ENCODE measurements at regions not wholly inside any gene's neighbourhood (a gene's known extent, or its start where the extent isn't known, plus 50 kb on each side); places are given as distances from the start of the nearest gene placed in this dataset.

- H3K27me3 Mint-ChIP-seq, result no peaks in the 10 kb centered on the region
- no peak for ATAC-seq (replicated peaks; ENCODE audit: extremely low read depth, poor library complexity, severe bottlenecking)
Measured at GRCh38 chr5:168062239-168062638, 229.2 kb upstream of the WWC1 start.

GRCh38 chr5:168064457-168064856 is 227.0 kb upstream of the WWC1 start:
- Mint-ChIP-seq H3K27me3 (no peaks in the 10 kb centered on the region), H3K27ac (ENCODE audit: low read depth) (no peak overlapping the region), H3K4me3 (no peak overlapping the region), H3K9me3 (no peaks in the 10 kb centered on the region), H3K4me1 (no peaks in the 10 kb centered on the region), H3K36me3 (ENCODE audit: insufficient read depth) (no peaks in the 10 kb centered on the region)
- ATAC-seq (replicated peaks; ENCODE audit: extremely low read depth, poor library complexity, severe bottlenecking) (no peak), DNase-seq (ENCODE audit: low spot score in 2 of 2) (no peak)

More at GRCh38 chr5:168062239-168062638, 229.2 kb upstream of the WWC1 start:
- H3K36me3 Mint-ChIP-seq (ENCODE audit: insufficient read depth), result no peaks in the 10 kb centered on the region
- H3K27ac Mint-ChIP-seq (ENCODE audit: low read depth), result no peak overlapping the region
- H3K4me1 Mint-ChIP-seq, result no peaks in the 10 kb centered on the region
- H3K4me3 Mint-ChIP-seq, result no peak overlapping the region
- H3K9me3 Mint-ChIP-seq, result no peaks in the 10 kb centered on the region
- no peak for DNase-seq (ENCODE audit: low spot score in 2 of 2)

- H3K27me3 Mint-ChIP-seq, result no peaks in the 10 kb centered on the region
- no peak for DNase-seq (ENCODE audit: low spot score in 2 of 2)
- no peak for ATAC-seq (replicated peaks; ENCODE audit: extremely low read depth, poor library complexity, severe bottlenecking)
Measured at GRCh38 chr5:168064933-168065622, 226.4 kb upstream of the WWC1 start.

GRCh38 chr5:168066536-168067208 is 224.8 kb upstream of the WWC1 start:
- Mint-ChIP-seq H3K27ac (ENCODE audit: low read depth) (no peak overlapping the region), H3K9me3 (no peaks in the 10 kb centered on the region), H3K27me3 (no peaks in the 10 kb centered on the region), H3K36me3 (ENCODE audit: insufficient read depth) (no peaks in the 10 kb centered on the region), H3K4me3 (no peak overlapping the region), H3K4me1 (no peaks in the 10 kb centered on the region)
- DNase-seq (ENCODE audit: low spot score in 2 of 2) (no peak), ATAC-seq (replicated peaks; ENCODE audit: extremely low read depth, poor library complexity, severe bottlenecking) (no peak)

More at GRCh38 chr5:168064933-168065622, 226.4 kb upstream of the WWC1 start:
- no peaks in the 10 kb centered on the region for H3K9me3 Mint-ChIP-seq
- H3K36me3 Mint-ChIP-seq (ENCODE audit: insufficient read depth), result no peaks in the 10 kb centered on the region
- no peak overlapping the region for H3K27ac Mint-ChIP-seq (ENCODE audit: low read depth)
- no peak overlapping the region for H3K4me3 Mint-ChIP-seq
- H3K4me1 Mint-ChIP-seq, result no peaks in the 10 kb centered on the region

- no peak for ATAC-seq (replicated peaks; ENCODE audit: extremely low read depth, poor library complexity, severe bottlenecking)
- no peaks in the 10 kb centered on the region for H3K27me3 Mint-ChIP-seq
- no peak for DNase-seq (ENCODE audit: low spot score in 2 of 2)
- no peak overlapping the region for H3K27ac Mint-ChIP-seq (ENCODE audit: low read depth)
- peaks cover 6% of the 10 kb centered on the region for H3K4me1 Mint-ChIP-seq
- H3K36me3 Mint-ChIP-seq (ENCODE audit: insufficient read depth), result no peaks in the 10 kb centered on the region
- no peak overlapping the region for H3K4me3 Mint-ChIP-seq
- no peaks in the 10 kb centered on the region for H3K9me3 Mint-ChIP-seq
Measured at GRCh38 chr5:168070761-168071160, 220.7 kb upstream of the WWC1 start.

- H3K4me3 Mint-ChIP-seq, result no peak overlapping the region
- no peak overlapping the region for H3K27ac Mint-ChIP-seq (ENCODE audit: low read depth)
- DNase-seq (ENCODE audit: low spot score in 2 of 2), result no peak
- no peaks in the 10 kb centered on the region for H3K27me3 Mint-ChIP-seq
- H3K9me3 Mint-ChIP-seq, result no peaks in the 10 kb centered on the region
- no peak for ATAC-seq (replicated peaks; ENCODE audit: extremely low read depth, poor library complexity, severe bottlenecking)
- H3K36me3 Mint-ChIP-seq (ENCODE audit: insufficient read depth), result no peaks in the 10 kb centered on the region
- H3K4me1 Mint-ChIP-seq, result peaks cover 6% of the 10 kb centered on the region
Measured at GRCh38 chr5:168072665-168073064, 218.8 kb upstream of the WWC1 start.

- no peak for ATAC-seq (replicated peaks; ENCODE audit: extremely low read depth, poor library complexity, severe bottlenecking)
- peaks cover 6% of the 10 kb centered on the region for H3K4me1 Mint-ChIP-seq
- no peaks in the 10 kb centered on the region for H3K36me3 Mint-ChIP-seq (ENCODE audit: insufficient read depth)
- DNase-seq (ENCODE audit: low spot score in 2 of 2), result no peak
- H3K27ac Mint-ChIP-seq (ENCODE audit: low read depth), result no peak overlapping the region
- peaks cover 3% of the 10 kb centered on the region for H3K9me3 Mint-ChIP-seq
- no peak overlapping the region for H3K4me3 Mint-ChIP-seq
- no peaks in the 10 kb centered on the region for H3K27me3 Mint-ChIP-seq
Measured at GRCh38 chr5:168073311-168073710, 218.1 kb upstream of the WWC1 start.

- ATAC-seq (replicated peaks; ENCODE audit: extremely low read depth, poor library complexity, severe bottlenecking), result no peak
- peaks cover 2% of the 10 kb centered on the region for H3K36me3 Mint-ChIP-seq (ENCODE audit: insufficient read depth)
- H3K9me3 Mint-ChIP-seq, result peaks cover 6% of the 10 kb centered on the region
- H3K4me1 Mint-ChIP-seq, result peaks cover 6% of the 10 kb centered on the region
- no peaks in the 10 kb centered on the region for H3K27me3 Mint-ChIP-seq
- H3K4me3 Mint-ChIP-seq, result no peak overlapping the region
- no peak overlapping the region for H3K27ac Mint-ChIP-seq (ENCODE audit: low read depth)
- DNase-seq (ENCODE audit: low spot score in 2 of 2), result no peak
Measured at GRCh38 chr5:168073991-168074800, 217.2 kb upstream of the WWC1 start.

GRCh38 chr5:168075387-168075786 is 216.1 kb upstream of the WWC1 start:
- peaks cover 6% of the 10 kb centered on the region for H3K4me1 Mint-ChIP-seq
- no peaks in the 10 kb centered on the region for H3K27me3 Mint-ChIP-seq
- no peak for DNase-seq (ENCODE audit: low spot score in 2 of 2)
- no peak for ATAC-seq (replicated peaks; ENCODE audit: extremely low read depth, poor library complexity, severe bottlenecking)
- peaks cover 6% of the 10 kb centered on the region for H3K9me3 Mint-ChIP-seq
- H3K27ac Mint-ChIP-seq (ENCODE audit: low read depth), result no peak overlapping the region
- H3K4me3 Mint-ChIP-seq, result no peak overlapping the region
- peaks cover 2% of the 10 kb centered on the region for H3K36me3 Mint-ChIP-seq (ENCODE audit: insufficient read depth)

GRCh38 chr5:168076561-168076991 is 214.9 kb upstream of the WWC1 start:
- no peak overlapping the region for H3K4me3 Mint-ChIP-seq
- peaks cover 2% of the 10 kb centered on the region for H3K36me3 Mint-ChIP-seq (ENCODE audit: insufficient read depth)
- H3K27me3 Mint-ChIP-seq, result no peaks in the 10 kb centered on the region
- H3K4me1 Mint-ChIP-seq, result peaks cover 6% of the 10 kb centered on the region
- H3K9me3 Mint-ChIP-seq, result peaks cover 6% of the 10 kb centered on the region
- H3K27ac Mint-ChIP-seq (ENCODE audit: low read depth), result no peak overlapping the region
- DNase-seq (ENCODE audit: low spot score in 2 of 2) (no peak), ATAC-seq (replicated peaks; ENCODE audit: extremely low read depth, poor library complexity, severe bottlenecking) (no peak)

GRCh38 chr5:168085261-168086031 is 206.0 kb upstream of the WWC1 start:
- H3K36me3 Mint-ChIP-seq (ENCODE audit: insufficient read depth), result no peaks in the 10 kb centered on the region
- H3K27me3 Mint-ChIP-seq, result peaks cover 24% of the 10 kb centered on the region
- H3K4me1 Mint-ChIP-seq, result no peaks in the 10 kb centered on the region
- no peaks in the 10 kb centered on the region for H3K9me3 Mint-ChIP-seq
- DNase-seq (ENCODE audit: low spot score in 2 of 2) (no peak), ATAC-seq (replicated peaks; ENCODE audit: extremely low read depth, poor library complexity, severe bottlenecking) (no peak)
- no peak overlapping the region for H3K27ac Mint-ChIP-seq (ENCODE audit: low read depth)
- no peak overlapping the region for H3K4me3 Mint-ChIP-seq

GRCh38 chr5:168086104-168086610 is 205.3 kb upstream of the WWC1 start:
- Mint-ChIP-seq H3K27ac (ENCODE audit: low read depth) (no peak overlapping the region), H3K36me3 (ENCODE audit: insufficient read depth) (no peaks in the 10 kb centered on the region), H3K27me3 (peaks cover 24% of the 10 kb centered on the region), H3K4me1 (no peaks in the 10 kb centered on the region), H3K9me3 (no peaks in the 10 kb centered on the region), H3K4me3 (no peak overlapping the region)
- DNase-seq (ENCODE audit: low spot score in 2 of 2), result no peak
- no peak for ATAC-seq (replicated peaks; ENCODE audit: extremely low read depth, poor library complexity, severe bottlenecking)
